CD4-positive, alpha-beta T cell (primary cell): ENCODE measurements at regions not wholly inside any gene's neighbourhood (a gene's known extent, or its start where the extent isn't known, plus 50 kb on each side); places are given as distances from the start of the nearest gene placed in this dataset.
A peak's percentile ranks its signal among the peaks of the same experiment; 100 is the strongest.

Experiments
- ATAC-seq: fragments of 200-7000 bp; cut with Tn5 transposase; one replicate; pipeline ENCODE4 v1.10.0; 2022; ENCODE audit warnings: mild to moderate bottlenecking; ENCODE audit not compliant: poor library complexity
- CTCF ChIA-PET: fragments of 350-600 bp; sonication (Branson Sonifier 250); formaldehyde crosslinking; loops from one replicate; lab custom pipeline; 2021; ENCODE audit warnings: antibody characterized with exemption, inconsistent platforms; lab: Charles Lee
- POLR2A ChIA-PET: fragments of 350-600 bp; sonication (Branson Sonifier 250); formaldehyde crosslinking; loops from one replicate; lab custom pipeline; 2021; ENCODE audit warnings: antibody characterized with exemption, inconsistent platforms; lab: Charles Lee
- DNase-seq, 14 experiments: peaks; one replicate each; pipeline ENCODE4 v3.0.0-alpha.2; 2013 to 2020; ENCODE audit warnings: mixed read lengths in 2 of 14
- H3K27ac ChIP-seq, 2 donors: one replicate each; pipeline versions ENCODE4 v1.5.1 to v1.7.0; 2013; ENCODE audit warnings: low read length in 2 of 2, low read depth in 1 of 2, mild to moderate bottlenecking in 1 of 2
- H3K27me3 ChIP-seq, 2 experiments: 1 replicate in 1 of 2; 2 replicates in 1 of 2; pipeline versions ENCODE4 v1.6.1 to v1.7.0; 2013; ENCODE audit warnings: low read length in 2 of 2, control low read depth in 1 of 2, mild to moderate bottlenecking in 1 of 2, moderate library complexity in 1 of 2; ENCODE audit not compliant: insufficient read depth in 2 of 2, control insufficient read depth in 1 of 2
- H3K36me3 ChIP-seq: one replicate; pipeline ENCODE4 v1.6.1; 2013; ENCODE audit warnings: low read length, control low read depth; ENCODE audit not compliant: insufficient read depth
- H3K4me1 ChIP-seq: one replicate; pipeline ENCODE4 v1.6.1; 2013; ENCODE audit warnings: low read length, control low read depth; ENCODE audit not compliant: insufficient read depth
- H3K4me3 ChIP-seq: one replicate; pipeline ENCODE4 v1.5.1; 2013; ENCODE audit warnings: mild to moderate bottlenecking, low read length, moderate library complexity
- H3K9me3 ChIP-seq, 2 experiments: 1 replicate in 1 of 2; 2 replicates in 1 of 2; pipeline versions ENCODE4 v1.6.1 to v1.7.0; 2013; ENCODE audit warnings: low read length in 2 of 2, mild to moderate bottlenecking in 2 of 2, control low read depth in 1 of 2, moderate library complexity in 1 of 2; ENCODE audit not compliant: control insufficient read depth in 1 of 2, insufficient read depth in 1 of 2
- H3K27ac Mint-ChIP-seq: one replicate; pipeline ENCODE4 v1.8.0; 2020; ENCODE audit warnings: mixed read lengths
- H3K27me3 Mint-ChIP-seq: one replicate; pipeline ENCODE4 v1.8.0; 2021; ENCODE audit warnings: mixed read lengths
- H3K36me3 Mint-ChIP-seq: one replicate; pipeline ENCODE4 v1.8.0; 2021; ENCODE audit warnings: low read depth, mixed read lengths
- H3K4me1 Mint-ChIP-seq: one replicate; pipeline ENCODE4 v1.8.0; 2021; ENCODE audit warnings: low read depth, mixed read lengths
- H3K4me3 Mint-ChIP-seq: one replicate; pipeline ENCODE4 v1.8.0; 2020; ENCODE audit warnings: mild to moderate bottlenecking, mixed read lengths
- H3K9me3 Mint-ChIP-seq: one replicate; pipeline ENCODE4 v1.8.0; 2020; ENCODE audit warnings: mixed read lengths
- CTCF ChIP-seq: fragments of 200-600 bp; IDR thresholded peaks from one replicate; pipeline ENCODE4 v1.8.0; 2022; ENCODE audit warnings: antibody characterized with exemption, mild to moderate bottlenecking
- intact Hi-C, 2 experiments: fragments of 100-400 bp; cut with DNase I in 1 of 2; cut with micrococcal nuclease in 1 of 2; formaldehyde crosslinking; loops; one replicate each; pipeline versions ENCODE4 v1.15.1 to v1.9.0; 2023 to 2025; cut with DNase I, micrococcal nuclease

GRCh38 chr4:142959173-142959572, 113.1 kb upstream of the INPP4B start:
- Mint-ChIP-seq H3K4me3 (no peak overlapping the region), H3K27me3 (peaks cover 5% of the 10 kb centered on the region), H3K27ac (no peak overlapping the region), H3K36me3 (no peaks in the 10 kb centered on the region), H3K4me1 (peaks cover 6% of the 10 kb centered on the region), H3K9me3 (no peaks in the 10 kb centered on the region)
- Histone ChIP-seq H3K4me3 (no peak overlapping the region), H3K4me1 (no peaks in the 10 kb centered on the region), H3K27me3 (no peaks in the 10 kb centered on the region), H3K27ac (no peak overlapping the region), H3K9me3 (peaks cover 5 to 7% of the 10 kb centered on the region in 2 experiments), H3K36me3 (no peaks in the 10 kb centered on the region)
- CTCF ChIA-PET: interaction anchor here (1.4 kb wide), 1 partner anchor 15 kb away, joined by 4 read pairs; no protein-coding TSS in a partner anchor
- TF ChIP-seq CTCF: no peak
- ATAC-seq: no peak
- DNase-seq: no peak
- intact Hi-C loops: no loop called here
- POLR2A ChIA-PET: no interaction called here

GRCh38 chr4:142960126-142960525, 114.0 kb upstream of the INPP4B start:
- Mint-ChIP-seq H3K4me3 (no peak overlapping the region), H3K36me3 (no peaks in the 10 kb centered on the region), H3K27ac (no peak overlapping the region), H3K9me3 (no peaks in the 10 kb centered on the region), H3K4me1 (peaks cover 6% of the 10 kb centered on the region), H3K27me3 (peaks cover 5% of the 10 kb centered on the region)
- no peak for DNase-seq
- intact Hi-C loops: no loop called here
- H3K36me3 ChIP-seq: no peaks in the 10 kb centered on the region
- ATAC-seq: no peak
- CTCF ChIA-PET: interaction anchor here (1.4 kb wide), 1 partner anchor 14 kb away, joined by 4 read pairs; no protein-coding TSS in a partner anchor
- POLR2A ChIA-PET: no interaction called here
- no peaks in the 10 kb centered on the region for H3K4me1 ChIP-seq
- H3K27ac ChIP-seq: no peak overlapping the region
- H3K27me3 ChIP-seq: no peaks in the 10 kb centered on the region
- H3K4me3 ChIP-seq: no peak overlapping the region
- H3K9me3 ChIP-seq: peaks cover 0 to 7% of the 10 kb centered on the region in 2 experiments
- TF ChIP-seq CTCF: no peak

GRCh38 chr4:142960867-142961644, 115.0 kb upstream of the INPP4B start:
- intact Hi-C loops: no loop called here
- no peaks in the 10 kb centered on the region for H3K9me3 Mint-ChIP-seq
- H3K27me3 ChIP-seq: no peaks in the 10 kb centered on the region
- H3K27ac Mint-ChIP-seq: no peak overlapping the region
- H3K9me3 ChIP-seq: peaks cover 0 to 4% of the 10 kb centered on the region in 2 experiments
- H3K4me3 Mint-ChIP-seq: no peak overlapping the region
- no peak overlapping the region for H3K4me3 ChIP-seq
- H3K27me3 Mint-ChIP-seq: peaks cover 5% of the 10 kb centered on the region
- POLR2A ChIA-PET: no interaction called here
- no peaks in the 10 kb centered on the region for H3K4me1 ChIP-seq
- peak in 1 of 14 experiments; percentile 1 for DNase-seq
- CTCF ChIA-PET: no interaction called here
- H3K4me1 Mint-ChIP-seq: peaks cover 6% of the 10 kb centered on the region
- no peaks in the 10 kb centered on the region for H3K36me3 ChIP-seq
- H3K36me3 Mint-ChIP-seq: no peaks in the 10 kb centered on the region
- ATAC-seq: no peak
- no peak for TF ChIP-seq CTCF
- no peak overlapping the region for H3K27ac ChIP-seq
